NCI-H748 treated with DMSO at 0.1 percent for 48 hours (cell line): ENCODE measurements at regions not wholly inside any gene's neighbourhood (a gene's known extent, or its start where the extent isn't known, plus 50 kb on each side); places are given as distances from the start of the nearest gene placed in this dataset.
A peak's percentile ranks its signal among the peaks of the same experiment; 100 is the strongest.

Experiments
- DNase-seq: peaks from one replicate; lab custom pipeline; 2025; lab: John Stamatoyannopoulos, UW

- no peak for DNase-seq
Observed at GRCh38 chr4:128483816-128484215, 196.2 kb upstream of the PGRMC2 start.

- no peak for DNase-seq
Observed at GRCh38 chr4:128483041-128483440, 195.4 kb upstream of the PGRMC2 start.

GRCh38 chr4:128481752-128482480 lies 194.3 kb upstream of the PGRMC2 start:
- DNase-seq: no peak

GRCh38 chr4:128480945-128481344 lies 193.3 kb upstream of the PGRMC2 start:
- DNase-seq: no peak

GRCh38 chr4:128477540-128477939 lies 189.9 kb upstream of the PGRMC2 start:
- DNase-seq: no peak

GRCh38 chr4:128475597-128475996 lies 188.0 kb upstream of the PGRMC2 start:
- no peak for DNase-seq

GRCh38 chr4:128471576-128471975 lies 184.0 kb upstream of the PGRMC2 start:
- no peak for DNase-seq

- no peak for DNase-seq
Observed at GRCh38 chr4:128470492-128471053, 183.0 kb upstream of the PGRMC2 start.

GRCh38 chr4:128468123-128468989 lies 180.7 kb upstream of the PGRMC2 start:
- DNase-seq: no peak

- no peak for DNase-seq
Observed at GRCh38 chr4:128465523-128465922, 177.9 kb upstream of the PGRMC2 start.

- no peak for DNase-seq
Observed at GRCh38 chr4:128463006-128463405, 175.4 kb upstream of the PGRMC2 start.

- no peak for DNase-seq
Observed at GRCh38 chr4:128462103-128462783, 174.6 kb upstream of the PGRMC2 start.

GRCh38 chr4:128461291-128462102 lies 173.9 kb upstream of the PGRMC2 start:
- no peak for DNase-seq

- DNase-seq: no peak
Observed at GRCh38 chr4:128459547-128459946, 171.9 kb upstream of the PGRMC2 start.

- no peak for DNase-seq
Observed at GRCh38 chr4:128458816-128459215, 171.2 kb upstream of the PGRMC2 start.

- no peak for DNase-seq
Observed at GRCh38 chr4:128457726-128458125, 170.1 kb upstream of the PGRMC2 start.

GRCh38 chr4:128456171-128456570 lies 168.6 kb upstream of the PGRMC2 start:
- no peak for DNase-seq

- no peak for DNase-seq
Observed at GRCh38 chr4:128455480-128455879, 167.9 kb upstream of the PGRMC2 start.

GRCh38 chr4:128454881-128455280 lies 167.3 kb upstream of the PGRMC2 start:
- no peak for DNase-seq

- peak; percentile 42 for DNase-seq
Observed at GRCh38 chr4:128454281-128454871, 166.8 kb upstream of the PGRMC2 start.

GRCh38 chr4:128452415-128452814 lies 164.8 kb upstream of the PGRMC2 start:
- DNase-seq: no peak
